Hepatocyte (in vitro differentiated cells): ENCODE measurements at regions not wholly inside any gene's neighbourhood (a gene's known extent, or its start where the extent isn't known, plus 50 kb on each side); places are given as distances from the start of the nearest gene placed in this dataset.

Experiments
- DNase-seq: peaks from one replicate; pipeline ENCODE4 v3.0.0-alpha.2; 2016; ENCODE audit warnings: low spot score
- H2AFZ ChIP-seq: fragments of 200-600 bp; sonication (generic); 2 replicates; pipeline ENCODE4 v1.6.0; 2016; ENCODE audit warnings: antibody characterized with exemption, mild to moderate bottlenecking
- H3K27ac ChIP-seq: fragments of 200-600 bp; sonication (generic); 2 replicates; pipeline ENCODE4 v1.5.1; 2016; ENCODE audit warnings: mild to moderate bottlenecking
- H3K27me3 ChIP-seq: fragments of 200-600 bp; sonication (generic); 2 replicates; pipeline ENCODE4 v1.6.1; 2016
- H3K36me3 ChIP-seq: fragments of 200-600 bp; sonication (generic); replicated peaks from 2 replicates; pipeline ENCODE4 v1.5.1; 2016; ENCODE audit warnings: low read depth; ENCODE audit not compliant: insufficient read depth
- H3K4me1 ChIP-seq: fragments of 200-600 bp; sonication (generic); 2 replicates; pipeline ENCODE4 v1.5.1; 2016; ENCODE audit warnings: mild to moderate bottlenecking, moderate library complexity; ENCODE audit not compliant: insufficient read depth
- H3K4me2 ChIP-seq: fragments of 200-600 bp; sonication (generic); 2 replicates; pipeline ENCODE4 v1.6.0; 2016
- H3K4me3 ChIP-seq: fragments of 200-600 bp; sonication (generic); 2 replicates; pipeline ENCODE4 v1.5.1; 2016; ENCODE audit warnings: mild to moderate bottlenecking
- H3K79me2 ChIP-seq: fragments of 200-600 bp; sonication (generic); 2 replicates; pipeline ENCODE4 v1.6.0; 2017; ENCODE audit warnings: mild to moderate bottlenecking
- H3K9me2 ChIP-seq: fragments of 200-600 bp; sonication (generic); replicated peaks from 2 replicates; pipeline ENCODE4 v1.6.0; 2017; ENCODE audit warnings: mild to moderate bottlenecking; ENCODE audit not compliant: insufficient read depth
- H3K9me3 ChIP-seq: fragments of 200-600 bp; sonication (generic); 2 replicates; pipeline ENCODE4 v1.5.1; 2016; ENCODE audit warnings: low read depth, mild to moderate bottlenecking
- H4K20me1 ChIP-seq: fragments of 200-600 bp; sonication (generic); 2 replicates; pipeline ENCODE4 v1.6.0; 2016; ENCODE audit warnings: mild to moderate bottlenecking; ENCODE audit not compliant: insufficient read depth, poor library complexity, severe bottlenecking
- EZH2 ChIP-seq: fragments of 200-600 bp; sonication (generic); IDR thresholded peaks from 2 replicates; pipeline ENCODE4 v1.6.1; 2016; ENCODE audit warnings: antibody characterized with exemption, mild to moderate bottlenecking, borderline replicate concordance
- EZH2phosphoT487 ChIP-seq: fragments of 200-600 bp; sonication (generic); IDR thresholded peaks from one replicate; pipeline ENCODE4 v1.6.1; 2018; ENCODE audit warnings: antibody characterized with exemption, mild to moderate bottlenecking, low read depth, moderate library complexity; ENCODE audit not compliant: unreplicated experiment, severe bottlenecking
- WGBS: methylation state at CpG from one replicate; pipeline ENCODE4 v1.1.6; 2016; ENCODE audit warnings: low lambda C conversion rate; ENCODE audit errors: missing lambda C conversion rate; 5-methylcytosine and 5-hydroxymethylcytosine counted together
- TF ChIP-seq, protein P1 (sequence below): fragments of 200-600 bp; sonication (generic); IDR thresholded peaks from 2 replicates; pipeline ENCODE4 v1.5.1; 2016; ENCODE audit warnings: antibody characterized with exemption, mild to moderate bottlenecking; ENCODE audit not compliant: poor library complexity

GRCh38 chr20:33922224-33922623, 71.5 kb upstream of the RALY start:
- Histone ChIP-seq H3K4me3 (no peak overlapping the region), H3K9me3 (no peaks in the 10 kb centered on the region), H3K4me2 (no peak overlapping the region), H4K20me1 (no peaks in the 10 kb centered on the region), H3K9me2 (no peaks in the 10 kb centered on the region), H3K4me1 (no peaks in the 10 kb centered on the region), H3K79me2 (no peaks in the 10 kb centered on the region), H3K27me3 (no peaks in the 10 kb centered on the region), H3K27ac (no peak overlapping the region), H3K36me3 (no peaks in the 10 kb centered on the region), H2AFZ (no peak overlapping the region)
- TF ChIP-seq, protein P1, sequence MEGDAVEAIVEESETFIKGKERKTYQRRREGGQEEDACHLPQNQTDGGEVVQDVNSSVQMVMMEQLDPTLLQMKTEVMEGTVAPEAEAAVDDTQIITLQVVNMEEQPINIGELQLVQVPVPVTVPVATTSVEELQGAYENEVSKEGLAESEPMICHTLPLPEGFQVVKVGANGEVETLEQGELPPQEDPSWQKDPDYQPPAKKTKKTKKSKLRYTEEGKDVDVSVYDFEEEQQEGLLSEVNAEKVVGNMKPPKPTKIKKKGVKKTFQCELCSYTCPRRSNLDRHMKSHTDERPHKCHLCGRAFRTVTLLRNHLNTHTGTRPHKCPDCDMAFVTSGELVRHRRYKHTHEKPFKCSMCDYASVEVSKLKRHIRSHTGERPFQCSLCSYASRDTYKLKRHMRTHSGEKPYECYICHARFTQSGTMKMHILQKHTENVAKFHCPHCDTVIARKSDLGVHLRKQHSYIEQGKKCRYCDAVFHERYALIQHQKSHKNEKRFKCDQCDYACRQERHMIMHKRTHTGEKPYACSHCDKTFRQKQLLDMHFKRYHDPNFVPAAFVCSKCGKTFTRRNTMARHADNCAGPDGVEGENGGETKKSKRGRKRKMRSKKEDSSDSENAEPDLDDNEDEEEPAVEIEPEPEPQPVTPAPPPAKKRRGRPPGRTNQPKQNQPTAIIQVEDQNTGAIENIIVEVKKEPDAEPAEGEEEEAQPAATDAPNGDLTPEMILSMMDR: no peak
- TF ChIP-seq EZH2phosphoT487 (no peak), EZH2 (no peak)
- WGBS: 91% methylated on average over 3 of the region's 3 CpGs
- no peak for DNase-seq

- H3K4me1 ChIP-seq: no peaks in the 10 kb centered on the region
- no peaks in the 10 kb centered on the region for H3K9me3 ChIP-seq
- H3K4me2 ChIP-seq: no peak overlapping the region
- H3K27ac ChIP-seq: no peak overlapping the region
- no peaks in the 10 kb centered on the region for H3K79me2 ChIP-seq
- H4K20me1 ChIP-seq: no peaks in the 10 kb centered on the region
- WGBS: 98% methylated on average over 4 of the region's 4 CpGs
- H3K4me3 ChIP-seq: no peak overlapping the region
- no peaks in the 10 kb centered on the region for H3K9me2 ChIP-seq
- H3K36me3 ChIP-seq: no peaks in the 10 kb centered on the region
- no peak overlapping the region for H2AFZ ChIP-seq
- TF ChIP-seq, protein P1: no peak
- DNase-seq: no peak
- no peaks in the 10 kb centered on the region for H3K27me3 ChIP-seq
Measured at GRCh38 chr20:33923740-33924139, 70.0 kb upstream of the RALY start.

DNA sequence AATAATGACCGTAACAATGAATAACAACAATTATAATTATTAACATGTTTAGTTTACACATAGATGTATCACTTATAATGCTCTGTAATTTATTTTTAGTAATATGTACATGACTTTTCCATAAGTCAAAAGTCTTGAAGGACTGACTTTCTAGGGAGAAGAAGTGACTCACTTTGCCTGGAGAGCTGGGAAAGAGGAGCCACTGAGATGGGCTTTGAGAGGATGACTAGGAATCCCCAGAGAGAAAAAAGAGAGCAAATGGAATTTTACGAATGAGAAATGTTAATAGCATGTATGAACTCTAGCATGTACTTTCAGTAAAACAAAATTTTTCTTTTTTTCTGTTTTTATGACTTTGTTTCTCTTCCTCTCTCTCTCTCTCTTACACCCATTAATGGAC, 67.8 kb upstream of the RALY start:
- Histone ChIP-seq H3K4me2 (no peak overlapping the region), H3K9me3 (no peaks in the 10 kb centered on the region), H3K9me2 (no peaks in the 10 kb centered on the region), H2AFZ (no peak overlapping the region), H4K20me1 (no peaks in the 10 kb centered on the region), H3K27me3 (no peaks in the 10 kb centered on the region), H3K4me3 (no peak overlapping the region), H3K36me3 (no peaks in the 10 kb centered on the region), H3K79me2 (no peaks in the 10 kb centered on the region), H3K27ac (no peak overlapping the region), H3K4me1 (no peaks in the 10 kb centered on the region)
- no peak for TF ChIP-seq EZH2
- no peak for TF ChIP-seq EZH2phosphoT487
- TF ChIP-seq, protein P1: no peak
- no peak for DNase-seq
- 93% methylated on average over 2 of the region's 2 CpGs for WGBS

DNA sequence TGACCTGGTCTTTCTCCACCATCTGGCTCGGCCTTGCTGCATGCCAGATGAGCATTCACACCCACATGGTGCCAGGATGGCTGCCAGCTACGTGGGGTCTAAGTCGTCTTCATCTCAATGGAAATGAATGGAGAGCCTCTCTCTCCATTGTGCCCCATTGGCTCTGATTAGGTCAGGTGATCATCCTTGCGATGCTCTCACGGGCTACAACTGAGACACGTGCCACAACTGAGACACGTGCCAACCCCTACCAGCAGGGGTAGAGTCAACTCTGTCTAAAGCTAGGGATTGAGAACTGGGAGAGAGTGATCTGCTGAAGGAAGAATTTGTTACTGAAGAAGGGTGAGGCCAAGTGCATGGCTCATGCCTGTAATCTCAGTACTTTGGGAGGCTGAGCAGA, 67.3 kb upstream of the RALY start:
- no peaks in the 10 kb centered on the region for H4K20me1 ChIP-seq
- no peak overlapping the region for H3K4me3 ChIP-seq
- H3K27ac ChIP-seq: no peak overlapping the region
- H2AFZ ChIP-seq: no peak overlapping the region
- no peaks in the 10 kb centered on the region for H3K36me3 ChIP-seq
- no peak overlapping the region for H3K4me2 ChIP-seq
- no peaks in the 10 kb centered on the region for H3K9me2 ChIP-seq
- H3K9me3 ChIP-seq: no peaks in the 10 kb centered on the region
- WGBS: 95% methylated on average over 7 of the region's 7 CpGs
- H3K4me1 ChIP-seq: no peaks in the 10 kb centered on the region
- no peak for DNase-seq
- H3K27me3 ChIP-seq: no peaks in the 10 kb centered on the region
- TF ChIP-seq EZH2: no peak
- TF ChIP-seq EZH2phosphoT487: no peak
- TF ChIP-seq, protein P1: no peak
- H3K79me2 ChIP-seq: no peaks in the 10 kb centered on the region
